Right cardiac atrium (tissue), 5 donors: ENCODE measurements at regions not wholly inside any gene's neighbourhood (a gene's known extent, or its start where the extent isn't known, plus 50 kb on each side); places are given as distances from the start of the nearest gene placed in this dataset.

Experiments used
- ATAC-seq, 2 donors: fragments of 200-7000 bp; cut with Tn5 transposase; one replicate each; pipeline versions ENCODE4 v1.8.0 to v1.9.1; 2020; ENCODE audit warnings: moderate library complexity in 2 of 2, mild to moderate bottlenecking in 1 of 2
- DNase-seq, 3 donors: peaks; one replicate each; pipeline ENCODE4 v3.0.0-alpha.2; 2020
- H3K27ac ChIP-seq: one replicate; pipeline ENCODE4 v1.5.1; 2013; ENCODE audit warnings: mild to moderate bottlenecking, low read length, control low read depth, moderate library complexity
- H3K27me3 ChIP-seq: one replicate; pipeline ENCODE4 v1.6.1; 2013; ENCODE audit not compliant: control insufficient read depth, insufficient read depth
- H3K4me1 ChIP-seq: one replicate; pipeline ENCODE4 v1.6.1; 2013; ENCODE audit warnings: low read length; ENCODE audit not compliant: control insufficient read depth, insufficient read depth
- H3K4me3 ChIP-seq: one replicate; pipeline ENCODE4 v1.5.1; 2013; ENCODE audit warnings: low read length, control low read depth
- H3K9me3 ChIP-seq: one replicate; pipeline ENCODE4 v1.6.1; 2013; ENCODE audit warnings: low read length; ENCODE audit not compliant: control insufficient read depth
- WGBS: extraction: QIAGEN DNeasy Blood & Tissue Kit; methylation state at CpG from one replicate; pipeline ENCODE4 v1.1.7; 2013; 5-methylcytosine and 5-hydroxymethylcytosine counted together
- intact Hi-C, 4 donors: fragments of 100-400 bp; cut with DNase I; formaldehyde crosslinking; loops; one replicate each; pipeline versions ENCODE4 v1.11.0 to v1.14.0; 2022 to 2023
- donor health status: healthy with polysubstance abuse.
- donor health status: DM: no; HTN: yes; CAD: no.
- donor health status: DM: no; HTN: no; CAD: no.
- donor health status: DM: no; HTN: yes; CAD: no; lungs with severe emphysema.
- donor health status: DM: yes; HTN: yes; CAD: no.

DNA sequence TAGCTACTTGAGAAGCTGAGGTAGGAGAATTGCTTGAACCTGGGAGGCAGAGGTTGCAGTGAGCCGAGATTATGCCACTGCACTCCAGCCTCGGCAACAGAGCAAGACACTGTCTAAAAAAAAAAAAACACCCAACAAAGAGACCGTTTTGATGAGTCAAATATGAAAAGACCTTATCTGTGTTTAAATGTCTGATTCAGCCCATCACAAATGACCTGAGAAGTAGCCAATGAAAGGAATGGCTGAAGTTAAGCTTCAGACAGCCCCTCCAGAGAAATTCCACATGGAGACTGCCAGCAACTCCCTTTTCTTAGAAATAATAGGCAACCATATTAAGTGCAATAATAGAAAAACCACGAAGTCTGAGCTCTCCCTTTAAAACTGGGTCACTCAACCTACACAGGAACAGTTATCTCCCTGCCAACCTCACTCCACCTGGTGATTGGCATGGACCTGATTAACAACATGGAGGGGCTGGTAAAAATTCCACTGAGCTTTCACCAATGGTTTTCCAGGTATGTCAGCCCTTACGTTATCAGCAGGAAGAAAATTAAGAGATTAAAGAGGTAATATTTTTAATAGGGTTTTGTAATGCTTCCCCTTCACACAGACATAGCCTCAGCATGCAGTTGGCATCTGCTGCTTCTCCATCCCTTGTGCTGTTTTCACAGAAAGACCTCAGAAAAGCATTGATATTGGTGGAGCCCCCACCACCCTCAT is 238.1 kb upstream of the STT3B start:
- H3K4me1 ChIP-seq, result no peaks in the 10 kb centered on the region
- H3K4me3 ChIP-seq, result no peak overlapping the region
- H3K9me3 ChIP-seq, result no peaks in the 10 kb centered on the region
- H3K27ac ChIP-seq, result no peak overlapping the region
- 71% methylated on average over 5 of the region's 5 CpGs for WGBS
- intact Hi-C loops, result no loop called here
- no peaks in the 10 kb centered on the region for H3K27me3 ChIP-seq
- ATAC-seq (no peak), DNase-seq (no peak)

DNA sequence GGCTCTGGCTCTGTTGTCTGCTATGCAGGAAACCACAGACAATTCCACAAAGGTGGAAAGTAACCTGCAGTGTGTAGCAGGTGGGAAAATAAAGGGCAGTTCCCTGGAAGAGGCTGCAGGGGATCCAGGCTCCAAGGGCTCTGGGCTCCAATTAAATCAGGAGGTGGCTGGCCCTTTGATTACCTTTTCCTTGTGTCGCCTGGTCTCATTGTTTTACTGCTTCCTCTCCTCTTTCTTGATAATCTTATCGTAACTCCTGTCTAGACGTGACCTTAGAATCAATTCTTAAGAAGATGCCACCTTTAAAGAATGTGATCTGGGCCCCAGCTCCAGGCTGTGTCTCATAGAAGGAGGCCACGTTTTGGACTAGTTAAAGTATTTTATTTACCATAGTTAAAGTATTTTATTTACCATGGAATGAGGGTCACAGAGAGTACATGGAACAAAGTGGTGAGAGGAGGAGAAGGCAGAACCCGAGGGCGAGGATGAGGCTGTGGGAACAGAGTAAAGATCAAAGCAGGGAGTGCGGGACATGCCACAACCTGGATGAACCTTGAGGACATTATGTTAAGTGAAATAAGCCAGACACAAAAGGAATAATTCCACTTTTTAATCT is 237.5 kb upstream of the STT3B start:
- intact Hi-C loops, result no loop called here
- ATAC-seq (no peak), DNase-seq (no peak)
- 75% methylated on average over 7 of the region's 7 CpGs for WGBS
- Histone ChIP-seq H3K27ac (no peak overlapping the region), H3K9me3 (no peaks in the 10 kb centered on the region), H3K27me3 (no peaks in the 10 kb centered on the region), H3K4me3 (no peak overlapping the region), H3K4me1 (no peaks in the 10 kb centered on the region)

DNA sequence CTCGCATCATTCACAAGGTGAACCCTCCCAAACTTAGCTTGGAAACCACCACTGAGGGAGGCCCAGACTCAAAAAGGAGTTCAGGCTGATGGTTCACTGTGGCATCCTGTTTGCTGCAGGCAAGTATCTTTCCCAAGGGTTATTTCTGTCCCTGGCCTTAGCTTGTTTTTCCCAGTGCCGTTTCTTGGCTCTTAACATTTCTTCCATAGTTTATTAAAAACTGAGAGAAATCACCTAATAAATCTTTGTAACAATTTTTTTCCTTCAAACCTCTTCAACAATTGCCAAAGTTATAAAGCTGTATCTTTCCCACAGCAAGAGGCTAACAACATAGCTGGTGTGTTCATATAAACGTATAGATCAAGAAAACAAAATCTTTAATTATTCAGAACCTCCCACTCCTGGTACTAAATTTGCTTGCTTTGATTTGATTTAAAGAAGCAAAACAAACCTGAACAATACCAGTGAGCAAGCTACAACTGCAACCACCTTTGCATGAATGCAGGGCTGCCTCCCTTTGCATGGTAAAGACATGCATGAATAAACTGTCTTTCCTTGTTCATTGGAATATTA is 234.9 kb upstream of the STT3B start:
- intact Hi-C loops, result no loop called here
- Histone ChIP-seq H3K4me3 (no peak overlapping the region), H3K27ac (no peak overlapping the region), H3K27me3 (no peaks in the 10 kb centered on the region), H3K9me3 (no peaks in the 10 kb centered on the region), H3K4me1 (no peaks in the 10 kb centered on the region)
- DNase-seq (no peak), ATAC-seq (no peak)
- 86% methylated on average over 3 of the region's 3 CpGs for WGBS

DNA sequence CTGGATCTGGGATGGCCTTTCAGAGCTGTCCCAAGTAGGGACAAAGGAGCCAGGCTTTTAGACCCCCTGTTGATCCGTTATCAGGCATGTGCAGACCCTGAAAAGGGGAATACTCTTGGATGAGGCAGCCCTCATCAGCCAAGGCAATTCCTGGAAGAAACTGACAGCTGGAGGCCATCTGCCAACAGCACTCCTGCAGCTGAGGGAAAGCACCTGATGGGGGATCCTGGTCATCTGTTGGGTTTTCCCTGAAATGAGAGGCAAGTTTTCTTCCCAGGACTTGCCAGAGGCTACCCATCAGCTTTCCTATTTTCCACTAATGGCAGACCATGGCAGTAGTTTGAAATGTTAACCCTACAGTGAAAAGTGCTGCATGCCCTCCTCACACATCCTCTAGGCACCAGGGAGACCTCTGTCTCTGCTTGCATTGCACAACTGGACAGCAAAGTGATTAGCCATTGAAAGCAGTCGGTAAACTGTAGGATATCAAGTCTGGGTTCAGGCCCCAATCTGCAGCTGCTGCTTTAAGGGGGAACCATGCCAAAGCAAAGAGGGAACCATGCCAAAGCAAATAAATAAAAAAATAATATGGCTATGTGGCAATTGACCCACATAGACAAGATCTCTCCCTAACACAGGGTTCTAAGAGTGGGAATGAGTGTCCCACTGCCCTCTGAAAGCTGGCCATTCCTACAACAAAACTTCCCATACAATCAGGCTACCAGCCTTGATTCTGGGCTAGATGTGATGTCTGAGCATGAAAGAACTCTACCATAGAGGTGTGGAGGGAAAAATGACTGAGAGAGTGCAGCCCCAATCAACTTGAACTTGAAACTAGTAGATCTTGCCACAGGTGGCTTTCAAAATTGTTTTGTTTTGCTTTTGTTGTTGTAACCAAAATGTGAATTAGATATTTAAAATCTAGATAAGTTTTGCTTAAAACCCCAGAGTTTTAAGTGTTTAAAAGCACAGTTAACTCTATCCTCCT is 232.0 kb upstream of the STT3B start:
- Histone ChIP-seq H3K27ac (no peak overlapping the region), H3K4me3 (no peak overlapping the region), H3K27me3 (no peaks in the 10 kb centered on the region), H3K4me1 (no peaks in the 10 kb centered on the region), H3K9me3 (no peaks in the 10 kb centered on the region)
- intact Hi-C loops, result no loop called here
- no peak for DNase-seq
- ATAC-seq, result no peak
- 77% methylated on average over 2 of the region's 2 CpGs for WGBS

DNA sequence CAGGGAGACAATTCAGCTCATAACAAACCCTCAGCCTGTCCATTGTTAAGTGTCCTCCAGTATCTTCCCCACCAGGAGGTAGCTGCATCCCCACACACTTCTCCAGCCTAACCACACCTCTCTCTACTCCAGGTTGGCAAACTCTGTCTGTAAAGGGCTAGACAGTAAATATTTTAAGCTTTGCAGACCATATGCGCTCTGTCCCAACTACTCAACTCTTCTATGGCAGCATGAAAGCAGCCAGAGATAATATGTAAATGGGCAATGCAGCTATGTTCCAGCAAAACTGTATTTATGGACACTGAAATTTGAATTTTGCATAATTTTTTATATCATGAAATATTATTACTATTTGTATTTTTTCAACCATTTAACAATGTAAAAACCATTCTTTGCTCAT is 230.4 kb upstream of the STT3B start:
- WGBS, result 97% methylated on average over 1 of the region's 1 CpG
- no peak for ATAC-seq
- intact Hi-C loops, result no loop called here

DNA sequence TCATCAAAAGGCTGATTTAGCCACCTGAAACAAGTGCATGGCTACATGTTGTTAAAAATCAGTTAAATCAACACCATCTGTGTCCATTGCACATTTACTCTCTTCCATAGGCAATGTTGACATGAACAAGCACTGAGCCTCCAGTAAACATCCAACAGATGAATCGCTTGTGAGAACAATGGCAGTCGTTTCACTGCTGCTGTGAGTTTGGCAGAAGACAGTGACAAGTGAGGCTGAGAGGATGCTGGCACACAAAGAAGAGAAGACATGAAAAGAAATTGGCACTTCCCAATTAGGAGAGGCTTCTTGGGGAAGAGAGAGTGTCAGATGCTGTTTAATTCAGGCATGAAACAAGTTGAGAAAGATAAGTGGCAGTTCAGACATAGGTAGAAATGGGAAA is 227.4 kb upstream of the STT3B start:
- WGBS, result 56% methylated on average over 2 of the region's 2 CpGs
- Histone ChIP-seq H3K9me3 (no peaks in the 10 kb centered on the region), H3K27me3 (no peaks in the 10 kb centered on the region), H3K27ac (no peak overlapping the region), H3K4me1 (no peaks in the 10 kb centered on the region), H3K4me3 (no peak overlapping the region)
- no peak for ATAC-seq
- intact Hi-C loops, result no loop called here
- DNase-seq, result no peak

More for the DNA sequence above, 230.4 kb upstream of the STT3B start:
- Histone ChIP-seq H3K4me3 (no peak overlapping the region), H3K4me1 (no peaks in the 10 kb centered on the region), H3K27ac (no peak overlapping the region), H3K9me3 (no peaks in the 10 kb centered on the region), H3K27me3 (no peaks in the 10 kb centered on the region)
- no peak for DNase-seq

DNA sequence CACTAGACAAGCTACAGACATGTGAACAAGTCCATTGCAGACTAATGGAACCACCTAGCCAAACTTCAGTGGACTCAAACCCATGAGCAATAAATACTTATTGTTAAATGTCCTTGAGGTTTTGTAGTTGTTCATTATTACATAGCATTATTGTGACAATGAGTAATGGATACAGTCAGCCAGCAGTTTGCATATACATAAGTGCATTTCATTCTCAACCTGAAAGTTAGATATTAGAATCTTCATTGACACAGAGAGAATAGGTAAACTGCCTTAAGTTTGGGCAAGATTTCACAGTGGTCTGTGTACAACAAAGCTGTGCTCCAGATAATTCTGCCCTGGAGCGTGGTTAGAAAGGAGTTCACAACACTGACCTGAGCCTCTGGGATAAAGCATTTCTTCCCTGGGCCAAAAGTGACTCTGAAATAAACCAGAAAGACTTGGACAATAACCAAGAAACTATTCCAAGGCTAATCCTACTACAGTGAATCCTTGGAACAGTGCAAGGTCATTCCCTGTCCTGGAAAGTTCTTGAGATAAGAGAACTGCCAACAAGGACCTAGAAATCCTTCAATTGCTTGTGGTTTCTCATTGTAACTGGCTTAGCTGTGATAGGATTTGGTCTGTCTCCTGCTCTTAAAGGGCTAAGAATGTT is 225.5 kb upstream of the STT3B start:
- WGBS, result 40% methylated on average over 1 of the region's 1 CpG
- DNase-seq, result no peak
- no peak for ATAC-seq

DNA sequence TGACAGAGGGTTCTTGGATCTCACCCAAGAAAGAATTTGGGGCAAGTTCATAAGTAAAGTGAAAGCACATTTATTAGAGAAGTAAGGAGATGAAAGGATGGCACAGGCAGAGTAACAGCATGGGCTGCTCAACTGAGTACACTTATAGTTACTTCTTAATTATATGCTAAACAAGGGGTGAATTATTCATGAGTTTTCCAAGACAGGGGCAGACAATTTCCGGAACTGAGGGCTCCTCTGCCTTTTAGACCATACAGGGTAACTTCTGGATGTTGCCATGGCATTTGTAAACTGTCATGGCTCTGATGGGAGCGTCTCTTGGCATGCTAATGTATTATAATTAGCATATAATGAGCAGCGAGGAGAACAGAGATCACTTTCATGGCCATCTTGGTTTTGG is 221.2 kb upstream of the STT3B start:
- intact Hi-C loops, result no loop called here
- no peak overlapping the region for H3K27ac ChIP-seq
- no peaks in the 10 kb centered on the region for H3K9me3 ChIP-seq
- ATAC-seq (no peak), DNase-seq (no peak)
- WGBS, result 94% methylated on average over 3 of the region's 3 CpGs
- no peak overlapping the region for H3K4me3 ChIP-seq
- no peaks in the 10 kb centered on the region for H3K27me3 ChIP-seq
- H3K4me1 ChIP-seq, result no peaks in the 10 kb centered on the region

More for the DNA sequence above, 225.5 kb upstream of the STT3B start:
- no peaks in the 10 kb centered on the region for H3K27me3 ChIP-seq
- no peaks in the 10 kb centered on the region for H3K4me1 ChIP-seq
- H3K27ac ChIP-seq, result no peak overlapping the region
- H3K4me3 ChIP-seq, result no peak overlapping the region
- intact Hi-C loops, result no loop called here
- H3K9me3 ChIP-seq, result no peaks in the 10 kb centered on the region

DNA sequence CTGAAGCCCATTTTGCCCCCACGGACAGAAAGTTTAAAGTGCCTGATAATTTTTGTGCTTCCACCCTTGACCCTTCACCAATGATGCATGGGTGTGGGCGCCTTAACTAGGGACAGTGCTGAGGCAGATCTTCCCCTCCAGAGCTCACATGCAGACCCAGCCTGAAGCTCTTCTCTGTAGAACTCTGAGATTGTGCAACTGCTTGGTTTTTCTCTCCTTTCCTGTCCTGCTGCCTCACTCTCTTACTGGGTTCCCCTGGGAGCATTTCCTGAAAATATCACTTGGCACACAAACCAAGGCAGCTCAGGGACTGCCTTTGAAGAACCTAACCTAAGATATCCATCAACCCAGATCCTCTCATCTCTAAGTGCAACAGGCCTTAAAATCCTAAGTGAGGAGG is 220.3 kb upstream of the STT3B start:
- DNase-seq (no peak), ATAC-seq (no peak)
- no peak overlapping the region for H3K4me3 ChIP-seq
- H3K27me3 ChIP-seq, result no peaks in the 10 kb centered on the region
- no peaks in the 10 kb centered on the region for H3K9me3 ChIP-seq
- intact Hi-C loops, result no loop called here
- H3K4me1 ChIP-seq, result no peaks in the 10 kb centered on the region
- no peak overlapping the region for H3K27ac ChIP-seq
- WGBS, result 77% methylated on average over 2 of the region's 2 CpGs

DNA sequence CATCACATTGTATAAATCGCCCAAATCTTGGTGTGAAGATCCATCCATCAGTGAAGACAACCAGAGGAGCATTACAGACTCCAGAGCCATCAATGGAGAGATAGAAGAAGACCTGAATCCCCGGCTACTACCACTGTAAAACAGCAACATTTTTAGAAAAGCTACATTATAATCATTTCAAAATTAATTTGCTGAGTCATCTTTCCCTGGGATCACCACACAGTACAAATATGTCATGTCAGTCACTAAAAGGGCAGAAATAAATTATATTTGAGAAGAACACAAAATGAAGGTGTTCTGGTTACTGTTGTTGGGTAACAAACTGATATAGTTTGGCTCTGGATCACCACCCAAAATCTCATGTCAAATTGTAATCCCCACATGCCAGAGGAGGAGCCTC is 218.5 kb upstream of the STT3B start:
- intact Hi-C loops, result no loop called here
- no peak overlapping the region for H3K4me3 ChIP-seq
- no peak for DNase-seq
- WGBS, result 91% methylated on average over 2 of the region's 2 CpGs
- H3K27ac ChIP-seq, result no peak overlapping the region
- H3K27me3 ChIP-seq, result no peaks in the 10 kb centered on the region
- ATAC-seq, result no peak
- no peaks in the 10 kb centered on the region for H3K9me3 ChIP-seq
- H3K4me1 ChIP-seq, result no peaks in the 10 kb centered on the region
